Cardiac fibroblast (primary cell): ENCODE measurements at regions not wholly inside any gene's neighbourhood (a gene's known extent, or its start where the extent isn't known, plus 50 kb on each side); places are given as distances from the start of the nearest gene placed in this dataset.
"Not testable (repeated sequence)": the region's sequence is repeated elsewhere in the genome, so short reads cannot be mapped to it uniquely, and the experiment has no call there.

ENCODE experiments used
- DNase-seq, 2 donors: peaks; one replicate each; pipeline versions ENCODE4 v3.0.0 to v3.0.0-alpha.2; 2010; ENCODE audit warnings: low read depth in 2 of 2
- H3K4me3 ChIP-seq, 2 donors: replicated peaks in 1 of 2; 1 replicate in 1 of 2; 2 replicates in 1 of 2; pipeline ENCODE4 v1.5.1; 2011; ENCODE audit warnings: low read depth in 2 of 2, low read length in 2 of 2, mild to moderate bottlenecking in 2 of 2, moderate library complexity in 1 of 2
- CTCF ChIP-seq: IDR thresholded peaks from one replicate; pipeline ENCODE4 v1.5.1; 2011; ENCODE audit warnings: low read depth, mild to moderate bottlenecking, low read length, inconsistent platforms

DNA sequence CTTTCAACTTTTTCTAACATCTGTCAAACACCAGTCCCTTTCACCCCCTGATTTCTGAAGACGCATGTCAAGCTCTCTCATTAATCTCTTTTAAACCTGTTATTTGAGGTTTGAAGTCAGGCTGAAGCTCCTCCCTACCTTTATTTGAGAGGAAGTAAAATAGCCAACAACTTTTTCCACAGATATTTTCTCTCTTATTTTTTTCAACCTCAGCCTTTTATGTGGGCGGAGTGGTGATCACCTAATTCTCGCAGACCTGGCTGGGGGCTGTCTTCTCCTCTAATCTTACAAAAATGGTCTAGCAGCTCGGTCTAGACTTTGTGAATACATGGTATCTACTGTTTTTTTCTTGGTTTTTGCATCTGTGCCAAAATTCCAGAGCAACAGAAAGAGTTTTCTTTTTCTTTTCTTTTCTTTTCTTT, 395.7 kb upstream of the ACTBL2 start:
- TF ChIP-seq CTCF: no peak
- DNase-seq: peak in 1 of 2 donors; percentile 6
- no peak overlapping the region for H3K4me3 ChIP-seq

GRCh38 chr5:57871496-57871895, 388.9 kb upstream of the ACTBL2 start:
- no peak for DNase-seq
- no peak for TF ChIP-seq CTCF
- H3K4me3 ChIP-seq: no peak overlapping the region

DNA sequence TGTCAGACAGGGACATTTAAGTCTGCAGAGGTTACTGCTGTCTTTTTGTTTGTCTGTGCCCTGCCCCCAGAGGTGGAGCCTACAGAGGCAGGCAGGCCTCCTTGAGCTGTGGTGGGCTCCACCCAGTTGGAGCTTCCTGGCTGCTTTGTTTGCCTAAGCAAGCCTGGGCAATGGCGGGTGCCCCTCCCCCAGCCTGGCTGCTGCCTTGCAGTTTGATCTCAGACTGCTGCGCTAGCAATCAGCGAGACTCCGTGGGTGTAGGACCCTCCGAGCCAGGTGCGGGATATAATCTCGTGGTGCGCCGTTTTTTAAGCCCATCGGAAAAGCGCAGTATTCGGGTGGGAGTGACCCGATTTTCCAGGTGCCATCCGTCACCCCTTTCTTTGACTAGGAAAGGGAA, 387.7 kb upstream of the ACTBL2 start:
- not testable (repeated sequence) for H3K4me3 ChIP-seq, DNase-seq

DNA sequence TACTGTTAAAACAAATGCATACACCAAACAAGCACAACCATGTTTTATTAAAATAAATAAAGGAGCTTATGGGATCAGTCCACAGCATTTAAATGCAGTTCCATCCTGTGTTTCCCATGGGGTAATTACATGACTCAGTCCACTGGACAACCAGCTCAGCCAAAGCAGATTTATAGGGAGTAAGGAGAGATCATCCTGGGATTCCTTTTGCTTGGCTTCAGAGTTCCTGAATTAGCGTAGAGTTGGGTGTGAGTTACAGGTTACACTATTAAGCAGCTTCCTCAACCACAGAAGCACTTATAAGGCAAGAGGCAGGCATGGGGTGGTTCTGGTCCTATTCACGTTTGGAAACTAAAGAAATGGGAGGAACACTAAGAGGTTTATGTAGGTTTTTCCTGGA, 381.1 kb upstream of the ACTBL2 start:
- DNase-seq: peak in 1 of 2 donors; percentile 16
- TF ChIP-seq CTCF: no peak
- H3K4me3 ChIP-seq: no peak overlapping the region

- DNase-seq: no peak
- TF ChIP-seq CTCF: no peak
- H3K4me3 ChIP-seq: no peak overlapping the region
Observed at GRCh38 chr5:57862942-57863341, 380.3 kb upstream of the ACTBL2 start.

DNA sequence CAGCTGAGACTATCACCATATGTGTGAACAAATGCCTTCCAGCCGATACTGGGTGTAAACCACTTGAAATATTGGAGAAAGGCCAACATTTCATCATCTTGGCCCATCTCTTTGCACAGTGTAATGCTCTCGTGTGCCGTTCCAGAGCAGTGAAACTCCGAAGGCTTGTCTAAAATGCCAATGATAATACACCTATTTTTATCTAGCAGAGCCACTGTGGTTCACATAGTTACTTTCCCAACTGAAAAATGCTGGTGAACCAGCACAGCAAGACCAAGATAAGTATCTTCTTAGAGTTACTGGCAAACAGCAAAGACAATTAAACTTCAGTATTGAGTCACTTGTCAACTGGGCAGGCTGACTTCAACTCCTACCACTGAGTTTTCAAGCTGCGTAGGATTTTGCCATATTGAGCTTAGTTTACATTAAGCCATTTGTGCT, 379.9 kb upstream of the ACTBL2 start:
- peak; percentile 52 to 72 for DNase-seq
- no peak overlapping the region for H3K4me3 ChIP-seq
- no peak for TF ChIP-seq CTCF

GRCh38 chr5:57859626-57860025, 377.0 kb upstream of the ACTBL2 start:
- H3K4me3 ChIP-seq: no peak overlapping the region
- no peak for DNase-seq
- no peak for TF ChIP-seq CTCF
